IMR-90 (cell line): ENCODE measurements at regions not wholly inside any gene's neighbourhood (a gene's known extent, or its start where the extent isn't known, plus 50 kb on each side); places are given as distances from the start of the nearest gene placed in this dataset.
"Not testable (repeated sequence)": the region's sequence is repeated elsewhere in the genome, so short reads cannot be mapped to it uniquely, and the experiment has no call there.

Experiments used
- ATAC-seq: fragments of 200-7000 bp; cut with Tn5 transposase; 2 replicates; pipeline ENCODE4 v1.9.1; 2020; ENCODE audit warnings: low read depth, mild to moderate bottlenecking, moderate library complexity
- BruUV-seq: library from RNA; stranded (reverse); fragments of 400-500 nt; replicated peaks from 2 replicates; lab custom pipeline; 2021; lab: Mats Ljungman, UMichigan
- CTCF ChIA-PET: fragments of 300-600 bp; formaldehyde crosslinking; extraction: SDS; loops from one replicate; lab custom pipeline; 2021; ENCODE audit warnings: antibody characterized with exemption; lab: Yijun Ruan, JAX
- POLR2A ChIA-PET: fragments of 300-600 bp; sonication (Branson Sonifier 250); formaldehyde crosslinking; loops from one replicate; lab custom pipeline; 2022; ENCODE audit warnings: antibody characterized with exemption; ENCODE audit not compliant: unreplicated experiment; lab: Charles Lee
- DNase-seq: peaks from one replicate; pipeline ENCODE4 v3.0.0; 2013
- H2AFZ ChIP-seq: replicated peaks from 2 replicates; pipeline ENCODE3; 2013; ENCODE audit warnings: low read length, mild to moderate bottlenecking; ENCODE audit not compliant: poor library complexity
- H2AK5ac ChIP-seq: 2 replicates; pipeline ENCODE4 v1.6.1; 2013; ENCODE audit warnings: low read depth, low read length, inconsistent platforms
- H2AK9ac ChIP-seq: replicated peaks from 2 replicates; pipeline ENCODE3; 2013; ENCODE audit warnings: mild to moderate bottlenecking, low read depth, low read length, moderate library complexity; ENCODE audit not compliant: poor library complexity
- H2BK120ac ChIP-seq: 2 replicates; pipeline ENCODE4 v1.6.1; 2013; ENCODE audit warnings: low read depth, low read length, inconsistent platforms
- H2BK15ac ChIP-seq: 3 replicates; pipeline ENCODE4 v1.6.1; 2013; ENCODE audit warnings: low read depth, low read length, inconsistent platforms
- H2BK20ac ChIP-seq: 2 replicates; pipeline ENCODE4 v1.6.1; 2013; ENCODE audit warnings: low read depth, mild to moderate bottlenecking, inconsistent platforms, low read length, moderate library complexity
- H2BK5ac ChIP-seq: 2 replicates; pipeline ENCODE4 v1.6.1; 2013; ENCODE audit warnings: mild to moderate bottlenecking, low read depth, low read length, inconsistent platforms; ENCODE audit not compliant: poor library complexity, severe bottlenecking
- H3K14ac ChIP-seq: replicated peaks from 2 replicates; pipeline ENCODE4 v1.6.1; 2013; ENCODE audit warnings: low read depth, low read length, inconsistent platforms
- H3K18ac ChIP-seq: 2 replicates; pipeline ENCODE4 v1.6.1; 2013; ENCODE audit warnings: low read depth, low read length, control low read depth
- H3K23ac ChIP-seq: 2 replicates; pipeline ENCODE4 v1.6.1; 2013; ENCODE audit warnings: low read depth, low read length, inconsistent platforms
- H3K27ac ChIP-seq: 2 replicates; pipeline ENCODE4 v1.5.1; 2013; ENCODE audit warnings: mild to moderate bottlenecking, control low read depth, low read length; ENCODE audit not compliant: insufficient read depth
- H3K27me3 ChIP-seq: 2 replicates; pipeline ENCODE4 v1.6.1; 2013; ENCODE audit warnings: low read length; ENCODE audit not compliant: control insufficient read depth, insufficient read depth
- H3K36me3 ChIP-seq: 2 replicates; pipeline ENCODE4 v1.6.1; 2013; ENCODE audit warnings: low read length, mixed read lengths; ENCODE audit not compliant: control insufficient read depth, insufficient read depth
- H3K4ac ChIP-seq: 2 replicates; pipeline ENCODE4 v1.6.1; 2013; ENCODE audit warnings: low read depth, low read length, inconsistent platforms
- H3K4me1 ChIP-seq: 2 replicates; pipeline ENCODE4 v1.6.1; 2013; ENCODE audit warnings: low read length, mixed read lengths; ENCODE audit not compliant: control insufficient read depth, insufficient read depth
- H3K4me2 ChIP-seq: 2 replicates; pipeline ENCODE4 v1.6.1; 2013; ENCODE audit warnings: low read depth, mild to moderate bottlenecking, control low read depth, low read length, moderate library complexity
- H3K4me3 ChIP-seq: 2 replicates; pipeline ENCODE4 v1.5.1; 2013; ENCODE audit warnings: low read depth, mild to moderate bottlenecking, control low read depth, low read length, moderate library complexity; ENCODE audit not compliant: insufficient read depth
- H3K56ac ChIP-seq: 2 replicates; pipeline ENCODE4 v1.6.1; 2013; ENCODE audit warnings: low read length, inconsistent platforms; ENCODE audit not compliant: insufficient read depth; ENCODE audit errors: extremely low read depth
- H3K79me1 ChIP-seq, 2 experiments: 2 replicates each; pipeline ENCODE4 v1.6.1; 2013; ENCODE audit warnings: low read length in 2 of 2, inconsistent platforms in 1 of 2, low read depth in 1 of 2
- H3K9ac ChIP-seq: 2 replicates; pipeline ENCODE4 v1.6.1; 2013; ENCODE audit warnings: low read depth, low read length, control low read depth
- H3K9me1 ChIP-seq: 2 replicates; pipeline ENCODE4 v1.6.1; 2013; ENCODE audit warnings: low read length, inconsistent platforms; ENCODE audit not compliant: insufficient read depth
- H3K9me3 ChIP-seq: 2 replicates; pipeline ENCODE4 v1.6.1; 2013; ENCODE audit warnings: low read length; ENCODE audit not compliant: control insufficient read depth, insufficient read depth
- H4K20me1 ChIP-seq: 2 replicates; pipeline ENCODE4 v1.6.1; 2013; ENCODE audit warnings: low read length, inconsistent platforms; ENCODE audit not compliant: insufficient read depth
- H4K5ac ChIP-seq: 2 replicates; pipeline ENCODE4 v1.6.1; 2013; ENCODE audit warnings: mild to moderate bottlenecking, low read depth, low read length, control low read depth
- H4K8ac ChIP-seq, 2 experiments: 2 replicates each; pipeline ENCODE4 v1.6.1; 2013; ENCODE audit warnings: low read depth in 2 of 2, low read length in 2 of 2, control low read depth in 1 of 2, inconsistent platforms in 1 of 2
- H4K91ac ChIP-seq: 2 replicates; pipeline ENCODE4 v1.6.1; 2013; ENCODE audit warnings: low read depth, low read length, inconsistent platforms; ENCODE audit not compliant: insufficient read depth
- WGBS, 2 experiments: methylation state at CpG; one replicate each; pipeline versions ENCODE4 v1.1.5 to v1.1.7; 2013; ENCODE audit warnings: missing lambda C conversion rate in 2 of 2; ENCODE audit not compliant: insufficient read length in 1 of 2; ENCODE audit errors: extremely low coverage in 2 of 2; 5-methylcytosine and 5-hydroxymethylcytosine counted together
- dilution Hi-C: fragments of 300-500 bp; cut with HindIII; formaldehyde crosslinking; loops from one replicate; pipeline ENCODE4 v1.14.3; 2018; ENCODE audit warnings: low sequenced_read_pairs; ENCODE audit not compliant: unreplicated experiment
- in situ Hi-C: fragments of 300-500 bp; cut with MboI; formaldehyde crosslinking; loops from 3 replicates; pipeline ENCODE4 v1.14.3; 2019; ENCODE audit warnings: low sequenced_read_pairs, inconsistent platforms, mixed read lengths
- intact Hi-C: fragments of 100-400 bp; cut with micrococcal nuclease; formaldehyde crosslinking; loops from 2 replicates; pipeline ENCODE4 v1.10.0; 2022

DNA sequence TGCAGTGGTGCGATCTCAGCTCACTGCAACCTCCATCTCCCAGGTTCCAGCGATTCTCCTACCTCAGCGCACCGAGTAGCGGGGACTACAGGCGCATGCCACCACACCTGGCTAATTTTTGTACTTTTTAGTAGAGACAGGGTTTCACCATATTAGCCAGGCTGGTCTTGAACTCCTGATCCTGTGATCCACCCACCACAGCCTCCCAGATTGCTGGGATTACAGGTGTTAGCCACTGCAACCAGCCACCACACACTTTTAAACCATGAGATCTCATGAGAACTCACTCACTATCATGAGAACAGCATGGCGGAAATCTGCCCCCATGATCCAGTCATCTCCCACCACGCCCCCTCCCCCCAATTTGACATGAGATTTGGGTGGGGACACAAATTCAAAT, 636.9 kb downstream of the MCTP2 start:
- H2BK120ac ChIP-seq, H3K56ac ChIP-seq, H2BK5ac ChIP-seq, H3K4me1 ChIP-seq, H3K9me3 ChIP-seq, intact Hi-C loops, H4K5ac ChIP-seq, H3K27me3 ChIP-seq, H2AFZ ChIP-seq, H2BK20ac ChIP-seq, H4K20me1 ChIP-seq, H3K9me1 ChIP-seq, H3K4me2 ChIP-seq, H3K79me1 ChIP-seq, ATAC-seq, POLR2A ChIA-PET, BruUV-seq, H3K4me3 ChIP-seq, dilution Hi-C loops, H3K9ac ChIP-seq, in situ Hi-C loops, DNase-seq, H3K23ac ChIP-seq, H3K14ac ChIP-seq, H2AK9ac ChIP-seq, CTCF ChIA-PET, H3K36me3 ChIP-seq, H4K91ac ChIP-seq, H3K27ac ChIP-seq, H2AK5ac ChIP-seq, H3K4ac ChIP-seq, H4K8ac ChIP-seq, H3K18ac ChIP-seq, H2BK15ac ChIP-seq: not testable (repeated sequence)
- WGBS, 2 experiments: no CpG with 5 or more reads among the region's 8 CpGs
